HepG2 (cell line): ENCODE measurements at regions not wholly inside any gene's neighbourhood (a gene's known extent, or its start where the extent isn't known, plus 50 kb on each side); places are given as distances from the start of the nearest gene placed in this dataset.

Source experiments
- ATAC-seq: fragments of 200-7000 bp; cut with Tn5 transposase; 3 replicates; pipeline ENCODE4 v1.9.1; 2020; ENCODE audit warnings: mild to moderate bottlenecking, moderate library complexity
- BruUV-seq: library from RNA; stranded (reverse); fragments of 400-500 nt; replicated peaks from 2 replicates; lab custom pipeline; 2021; lab: Mats Ljungman, UMichigan
- CTCF ChIA-PET: fragments of 300-600 bp; formaldehyde crosslinking; extraction: SDS; loops from one replicate; lab custom pipeline; 2021; ENCODE audit warnings: low total read pairs, inconsistent platforms, low intra/inter-chr PET ratio; lab: Yijun Ruan, JAX
- POLR2A ChIA-PET: fragments of 350-600 bp; sonication (Branson Sonifier 250); formaldehyde crosslinking; loops from one replicate; lab custom pipeline; 2020; ENCODE audit warnings: antibody characterized with exemption, inconsistent platforms; lab: Yijun Ruan, JAX
- DNase-seq: peaks from one replicate; pipeline ENCODE4 v3.0.0-alpha.2; 2015; ENCODE audit warnings: low spot score
- FAIRE-seq: peaks from 3 replicates; lab custom pipeline; 2011; peaks lifted over from hg19 to GRCh38; lab: Jason Lieb, UNC
- H2AFZ ChIP-seq: one replicate; pipeline ENCODE4 v1.6.1; 2011; ENCODE audit warnings: low read length, inconsistent platforms
- H3K27ac ChIP-seq: fragments of 300-600 bp; 3 replicates; pipeline ENCODE4 v1.8.0; 2011; ENCODE audit warnings: mixed run types, mild to moderate bottlenecking, mixed read lengths, low read length, inconsistent platforms; ENCODE audit not compliant: insufficient read depth; ENCODE audit errors: extremely low read length
- H3K27me3 ChIP-seq, 2 experiments: fragments of 200-600 bp in 1 of 2; 2 replicates in 1 of 2; 3 replicates in 1 of 2; pipeline versions ENCODE4 v1.6.0 to v1.8.0; 2011; ENCODE audit warnings: low read length in 2 of 2, mild to moderate bottlenecking in 2 of 2, moderate library complexity in 2 of 2, inconsistent platforms in 1 of 2; ENCODE audit not compliant: insufficient read depth in 2 of 2, control insufficient read depth in 1 of 2
- H3K36me3 ChIP-seq, 2 experiments: fragments of 200-600 bp in 1 of 2; replicated peaks in 1 of 2; 2 replicates in 1 of 2; 3 replicates in 1 of 2; pipeline versions ENCODE4 v1.5.1 to v1.8.0; 2011; ENCODE audit warnings: low read length in 2 of 2, inconsistent platforms in 1 of 2; ENCODE audit not compliant: insufficient read depth in 2 of 2, control insufficient read depth in 1 of 2
- H3K4me1 ChIP-seq: 2 replicates; pipeline ENCODE4 v1.5.1; 2012; ENCODE audit warnings: low read length, inconsistent platforms; ENCODE audit not compliant: insufficient read depth
- H3K4me2 ChIP-seq: 2 replicates; pipeline ENCODE4 v1.6.0; 2011; ENCODE audit warnings: low read depth, low read length, inconsistent platforms
- H3K4me3 ChIP-seq, 3 experiments: fragments of 200-600 bp in 1 of 3; sonication (generic), shearing (Covaris generic) in 1 of 3; replicated peaks in 1 of 3; 2 replicates each; pipeline ENCODE4 v1.5.1; 2011 to 2016; ENCODE audit warnings: low read length in 3 of 3, inconsistent platforms in 2 of 3, low read depth in 2 of 3, mild to moderate bottlenecking in 2 of 3, control low read depth in 1 of 3, mixed read lengths in 1 of 3; ENCODE audit not compliant: insufficient read depth in 1 of 3
- H3K79me2 ChIP-seq: one replicate; pipeline ENCODE4 v1.6.1; 2011; ENCODE audit warnings: low read length, inconsistent platforms; ENCODE audit not compliant: insufficient read depth
- H3K9ac ChIP-seq: 2 replicates; pipeline ENCODE4 v1.6.0; 2011; ENCODE audit warnings: mild to moderate bottlenecking, low read depth, low read length, inconsistent platforms; ENCODE audit not compliant: insufficient read depth
- H3K9me3 ChIP-seq: 2 replicates; pipeline ENCODE4 v1.5.1; 2012; ENCODE audit warnings: mild to moderate bottlenecking, low read length
- H4K20me1 ChIP-seq: 2 replicates; pipeline ENCODE4 v1.6.0; 2011; ENCODE audit warnings: inconsistent platforms, mild to moderate bottlenecking, low read length, moderate library complexity; ENCODE audit not compliant: insufficient read depth
- DPF2 ChIP-seq: sonication (generic); formaldehyde crosslinking; IDR thresholded peaks from 2 replicates; pipeline ENCODE4 v1.4.0; 2020; ENCODE audit warnings: mild to moderate bottlenecking, low read depth, missing genetic modification reagents, borderline replicate concordance
- KIAA2018 ChIP-seq: sonication (generic); formaldehyde crosslinking; IDR thresholded peaks from 2 replicates; pipeline ENCODE4 v1.5.0; 2020; ENCODE audit warnings: mild to moderate bottlenecking, missing genetic modification reagents, borderline replicate concordance
- STAG1 ChIP-seq: sonication (generic); formaldehyde crosslinking; IDR thresholded peaks from 2 replicates; pipeline ENCODE4 v1.4.0; 2020; ENCODE audit warnings: missing genetic modification reagents
- ZBTB49 ChIP-seq: sonication (generic); formaldehyde crosslinking; IDR thresholded peaks from 2 replicates; pipeline ENCODE4 v1.4.0; 2020; ENCODE audit warnings: missing genetic modification reagents, borderline replicate concordance
- ZNF460 ChIP-seq: sonication (generic); formaldehyde crosslinking; IDR thresholded peaks from 2 replicates; pipeline ENCODE4 v1.5.1; 2020; ENCODE audit warnings: missing genetic modification reagents, mild to moderate bottlenecking, borderline replicate concordance
- ZNF562 ChIP-seq: sonication (generic); formaldehyde crosslinking; IDR thresholded peaks from 2 replicates; pipeline ENCODE4 v1.8.0; 2022; ENCODE audit warnings: missing genetic modification reagents, borderline replicate concordance
- WGBS: methylation state at CpG from one replicate; pipeline ENCODE4 v1.1.6; 2017; ENCODE audit warnings: low lambda C conversion rate; 5-methylcytosine and 5-hydroxymethylcytosine counted together
- in situ Hi-C: cut with HindIII; loops from 2 replicates; pipeline ENCODE4 v1.10.0; 2017; ENCODE audit warnings: low pct_unique_long_range_greater_than_20kb; ENCODE audit not compliant: extremely low pct_ligation_motif_present
- intact Hi-C: fragments of 100-400 bp; cut with micrococcal nuclease; formaldehyde crosslinking; loops from one replicate; pipeline ENCODE4 v1.10.0; 2022; ENCODE audit not compliant: unreplicated experiment

GRCh38 chr13:50188696-50189095 is 173.5 kb downstream of the KCNRG start:
- no TSS peak for BruUV-seq
- POLR2A ChIA-PET: interaction anchor here (1.1 kb wide), 2 partner anchors 63 to 192 kb away, joined by 3 read pairs; partner anchors contain the start of gene TRIM13
- no peak for ATAC-seq

GRCh38 chr13:50189450-50189849 is 174.2 kb downstream of the KCNRG start:
- peaks cover 58% of the 10 kb centered on the region for H3K4me1 ChIP-seq
- no TSS peak for BruUV-seq
- ATAC-seq (no peak), FAIRE-seq (no peak), DNase-seq (no peak)
- peaks cover 5% of the 10 kb centered on the region; the same call in 1 of the 2 replicates for H4K20me1 ChIP-seq
- H3K9me3 ChIP-seq: no peaks in the 10 kb centered on the region
- in situ Hi-C loops: no loop called here
- POLR2A ChIA-PET: interaction anchor here (1.1 kb wide), 2 partner anchors 64 to 192 kb away, joined by 3 read pairs; partner anchors contain the start of gene TRIM13
- TF ChIP-seq DPF2 (CRISPR knock-in tag) (no peak), ZNF460 (CRISPR knock-in tag) (no peak), KIAA2018 (no peak), STAG1 (CRISPR knock-in tag) (peak; percentile 11; the same call in 1 of the 2 replicates), ZBTB49 (CRISPR knock-in tag) (no peak)
- WGBS: 93% methylated on average over 2 of the region's 2 CpGs
- CTCF ChIA-PET: no interaction called here
- H2AFZ ChIP-seq: no peak overlapping the region
- H3K79me2 ChIP-seq: peaks cover 80% of the 10 kb centered on the region
- intact Hi-C loops: loop anchor here (5.0 to 10.0 kb wide), 3 partner anchors 53 to 102 kb away; no protein-coding TSS in a partner anchor
- H3K4me3 ChIP-seq: no peak overlapping the region
- no peaks in the 10 kb centered on the region; a peak in 1 of 5 replicates for H3K27me3 ChIP-seq
- peak overlapping the region; percentile 0 for H3K27ac ChIP-seq
- peak overlapping the region; percentile 43; the same call in 1 of the 2 replicates for H3K4me2 ChIP-seq
- H3K9ac ChIP-seq: no peak overlapping the region
- peaks cover 3 to 10% of the 10 kb centered on the region in 2 experiments; a peak in 3 of 5 replicates for H3K36me3 ChIP-seq

More at GRCh38 chr13:50188696-50189095, 173.5 kb downstream of the KCNRG start:
- no peaks in the 10 kb centered on the region; a peak in 1 of 5 replicates for H3K27me3 ChIP-seq
- FAIRE-seq: no peak
- no peaks in the 10 kb centered on the region for H3K9me3 ChIP-seq
- H2AFZ ChIP-seq: no peak overlapping the region
- H3K4me3 ChIP-seq: no peak overlapping the region; a peak in 1 of 6 replicates
- CTCF ChIA-PET: no interaction called here
- peak overlapping the region; percentile 74; the same call in 1 of the 2 replicates for H3K4me2 ChIP-seq
- TF ChIP-seq ZNF562: no peak
- peak overlapping the region; percentile 27; the same call in 1 of the 2 replicates for H3K9ac ChIP-seq
- H4K20me1 ChIP-seq: no peaks in the 10 kb centered on the region; the same call in 1 of the 2 replicates
- intact Hi-C loops (loop anchor here (5.0 to 10.0 kb wide), 3 partner anchors 54 to 101 kb away; no protein-coding TSS in a partner anchor), in situ Hi-C loops (no loop called here)
- peaks cover 72% of the 10 kb centered on the region for H3K79me2 ChIP-seq
- peaks cover 52% of the 10 kb centered on the region for H3K4me1 ChIP-seq
- WGBS: 100% methylated on average over 1 of the region's 1 CpG
- peak overlapping the region; percentile 92 for H3K27ac ChIP-seq
- peaks cover 3 to 10% of the 10 kb centered on the region in 2 experiments; a peak in 3 of 5 replicates for H3K36me3 ChIP-seq
- DNase-seq: no peak
